ENCODE measurements at regions not wholly inside any gene's neighbourhood (a gene's known extent, or its start where the extent isn't known, plus 50 kb on each side); places are given as distances from the start of the nearest gene placed in this dataset.

DNA sequence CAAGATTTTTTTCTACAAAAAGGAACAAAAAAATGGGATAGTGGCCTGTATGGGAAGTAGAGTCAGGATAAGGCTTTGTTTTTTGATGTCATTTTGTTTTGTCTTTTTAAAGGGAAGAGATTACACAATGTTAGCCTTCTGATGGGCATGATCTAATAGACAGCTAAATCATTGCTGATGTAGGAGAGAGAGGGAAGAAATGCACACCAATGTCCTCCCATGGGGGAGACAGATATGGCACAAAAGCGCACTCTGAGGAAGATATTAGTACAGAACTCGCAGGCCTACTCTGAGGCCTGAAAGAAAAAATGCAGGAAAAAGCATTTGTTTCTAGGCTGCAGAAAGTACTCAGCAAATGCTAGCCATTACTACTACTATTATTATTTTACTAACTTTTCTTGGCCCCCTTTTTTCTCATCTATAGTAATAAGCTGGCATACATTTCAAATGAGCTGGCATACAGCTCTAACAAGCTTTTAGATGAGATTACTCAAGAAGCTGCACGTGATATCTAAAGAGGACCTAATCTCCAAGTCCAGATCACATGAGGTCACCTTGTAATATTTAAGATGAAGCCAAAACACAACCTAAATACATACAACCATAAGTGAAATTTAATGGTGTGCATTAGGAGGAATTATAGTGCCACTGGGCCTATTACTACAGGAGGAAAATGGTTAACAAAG, 269.4 kb upstream of the TANK start:
- Histone ChIP-seq H3K9ac (ENCODE audit: low read length) (no peak overlapping the region), H3K9me2 (ENCODE audit: low read depth, low read length) (no peaks in the 10 kb centered on the region), H3K4me3 (ENCODE audit: low read depth, low read length, poor library complexity, severe bottlenecking) (no peak overlapping the region), H3K4me2 (ENCODE audit: low read length) (no peak overlapping the region), H3K4me1 (ENCODE audit: insufficient read depth, low read length, severe bottlenecking) (no peaks in the 10 kb centered on the region), H3K9me3 (ENCODE audit: low read length) (no peaks in the 10 kb centered on the region), H4K20me1 (ENCODE audit: insufficient read depth, low read length) (no peaks in the 10 kb centered on the region), H3F3A (ENCODE audit: insufficient read depth, low read length) (no peaks in the 10 kb centered on the region), H3K36me3 (ENCODE audit: insufficient read depth, low read length) (no peaks in the 10 kb centered on the region), H3K27ac (ENCODE audit: low read depth, low read length, poor library complexity, severe bottlenecking) (no peak overlapping the region), H3K27me3 (ENCODE audit: insufficient read depth, low read length) (no peaks in the 10 kb centered on the region), H3K79me2 (ENCODE audit: insufficient read depth, low read length) (no peaks in the 10 kb centered on the region), H2AFZ (ENCODE audit: low read length) (no peak overlapping the region)
- no peak for TF ChIP-seq EZH2 (IDR thresholded peaks at IDR 0.05; ENCODE audit: borderline replicate concordance, low read length)
- TF ChIP-seq, protein P1, sequence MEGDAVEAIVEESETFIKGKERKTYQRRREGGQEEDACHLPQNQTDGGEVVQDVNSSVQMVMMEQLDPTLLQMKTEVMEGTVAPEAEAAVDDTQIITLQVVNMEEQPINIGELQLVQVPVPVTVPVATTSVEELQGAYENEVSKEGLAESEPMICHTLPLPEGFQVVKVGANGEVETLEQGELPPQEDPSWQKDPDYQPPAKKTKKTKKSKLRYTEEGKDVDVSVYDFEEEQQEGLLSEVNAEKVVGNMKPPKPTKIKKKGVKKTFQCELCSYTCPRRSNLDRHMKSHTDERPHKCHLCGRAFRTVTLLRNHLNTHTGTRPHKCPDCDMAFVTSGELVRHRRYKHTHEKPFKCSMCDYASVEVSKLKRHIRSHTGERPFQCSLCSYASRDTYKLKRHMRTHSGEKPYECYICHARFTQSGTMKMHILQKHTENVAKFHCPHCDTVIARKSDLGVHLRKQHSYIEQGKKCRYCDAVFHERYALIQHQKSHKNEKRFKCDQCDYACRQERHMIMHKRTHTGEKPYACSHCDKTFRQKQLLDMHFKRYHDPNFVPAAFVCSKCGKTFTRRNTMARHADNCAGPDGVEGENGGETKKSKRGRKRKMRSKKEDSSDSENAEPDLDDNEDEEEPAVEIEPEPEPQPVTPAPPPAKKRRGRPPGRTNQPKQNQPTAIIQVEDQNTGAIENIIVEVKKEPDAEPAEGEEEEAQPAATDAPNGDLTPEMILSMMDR (IDR thresholded peaks at IDR 0.05; ENCODE audit: low read length), result no peak

DNA sequence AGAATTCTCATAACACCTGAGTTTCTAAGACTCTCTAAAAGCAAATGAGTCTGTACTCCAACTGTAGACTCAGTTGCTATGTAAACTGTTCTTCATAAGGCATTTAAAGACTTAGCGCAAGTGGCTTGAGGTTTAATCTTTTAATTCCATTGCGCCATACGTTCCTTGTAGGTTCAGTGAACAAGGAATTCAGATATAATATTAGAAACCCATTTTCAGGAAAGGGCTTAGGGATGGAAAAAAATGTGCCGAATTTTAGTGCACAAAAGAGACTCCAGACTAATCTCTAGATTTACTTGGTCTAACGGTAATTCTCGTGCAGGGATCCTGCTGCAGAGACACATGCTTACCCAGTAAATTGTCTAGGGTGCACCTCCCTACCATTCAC, 268.9 kb upstream of the TANK start:
- no peaks in the 10 kb centered on the region for H3F3A ChIP-seq (ENCODE audit: insufficient read depth, low read length)
- no peak overlapping the region for H3K4me3 ChIP-seq (ENCODE audit: low read depth, low read length, poor library complexity, severe bottlenecking)
- H2AFZ ChIP-seq (ENCODE audit: low read length), result no peak overlapping the region
- no peak overlapping the region for H3K27ac ChIP-seq (ENCODE audit: low read depth, low read length, poor library complexity, severe bottlenecking)
- no peaks in the 10 kb centered on the region for H3K4me1 ChIP-seq (ENCODE audit: insufficient read depth, low read length, severe bottlenecking)
- H3K9ac ChIP-seq (ENCODE audit: low read length), result no peak overlapping the region
- H3K27me3 ChIP-seq (ENCODE audit: insufficient read depth, low read length), result no peaks in the 10 kb centered on the region
- no peaks in the 10 kb centered on the region for H3K9me3 ChIP-seq (ENCODE audit: low read length)
- no peaks in the 10 kb centered on the region for H3K36me3 ChIP-seq (ENCODE audit: insufficient read depth, low read length)
- no peaks in the 10 kb centered on the region for H4K20me1 ChIP-seq (ENCODE audit: insufficient read depth, low read length)
- no peaks in the 10 kb centered on the region for H3K9me2 ChIP-seq (ENCODE audit: low read depth, low read length)
- TF ChIP-seq, protein P1 (IDR thresholded peaks at IDR 0.05; ENCODE audit: low read length), result no peak
- TF ChIP-seq EZH2 (IDR thresholded peaks at IDR 0.05; ENCODE audit: borderline replicate concordance, low read length), result no peak
- no peaks in the 10 kb centered on the region for H3K79me2 ChIP-seq (ENCODE audit: insufficient read depth, low read length)
- no peak overlapping the region for H3K4me2 ChIP-seq (ENCODE audit: low read length)

DNA sequence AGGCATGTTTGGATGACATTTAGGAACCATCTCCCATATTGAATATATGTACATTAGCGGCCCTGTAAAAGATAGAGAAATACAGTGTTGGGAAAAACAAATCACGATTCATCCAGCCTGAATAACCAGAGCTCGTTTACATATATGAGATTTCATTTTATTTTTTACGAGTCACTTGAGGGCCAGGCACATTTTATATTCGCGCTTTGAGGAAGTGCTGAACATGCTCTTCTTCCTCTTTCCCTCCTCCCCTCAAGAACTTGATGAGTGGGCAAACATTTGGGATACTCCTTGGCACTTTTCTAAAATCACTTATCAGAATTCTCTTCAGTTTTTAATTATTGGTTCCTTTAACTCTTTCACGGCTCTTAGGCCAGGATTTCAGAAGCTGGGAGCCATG, 268.0 kb upstream of the TANK start:
- H3K9me2 ChIP-seq (ENCODE audit: low read depth, low read length), result no peaks in the 10 kb centered on the region

More for the DNA sequence above, 268.0 kb upstream of the TANK start:
- Histone ChIP-seq H3K9me3 (ENCODE audit: low read length) (no peaks in the 10 kb centered on the region), H3K36me3 (ENCODE audit: insufficient read depth, low read length) (no peaks in the 10 kb centered on the region), H3K9ac (ENCODE audit: low read length) (no peak overlapping the region), H3K27ac (ENCODE audit: low read depth, low read length, poor library complexity, severe bottlenecking) (no peak overlapping the region), H3K79me2 (ENCODE audit: insufficient read depth, low read length) (no peaks in the 10 kb centered on the region), H3K4me2 (ENCODE audit: low read length) (no peak overlapping the region), H3K4me3 (ENCODE audit: low read depth, low read length, poor library complexity, severe bottlenecking) (no peak overlapping the region), H2AFZ (ENCODE audit: low read length) (no peak overlapping the region), H3K27me3 (ENCODE audit: insufficient read depth, low read length) (no peaks in the 10 kb centered on the region), H4K20me1 (ENCODE audit: insufficient read depth, low read length) (no peaks in the 10 kb centered on the region), H3K4me1 (ENCODE audit: insufficient read depth, low read length, severe bottlenecking) (no peaks in the 10 kb centered on the region), H3F3A (ENCODE audit: insufficient read depth, low read length) (no peaks in the 10 kb centered on the region)
- TF ChIP-seq, protein P1 (IDR thresholded peaks at IDR 0.05; ENCODE audit: low read length), result no peak
- no peak for TF ChIP-seq EZH2 (IDR thresholded peaks at IDR 0.05; ENCODE audit: borderline replicate concordance, low read length)
